Keratinocyte (primary cell): ENCODE measurements at regions not wholly inside any gene's neighbourhood (a gene's known extent, or its start where the extent isn't known, plus 50 kb on each side); places are given as distances from the start of the nearest gene placed in this dataset.

Experiments
- CTCF ChIP-seq, 3 experiments: IDR thresholded peaks in 1 of 3; conservative IDR thresholded peaks in 1 of 3; optimal IDR thresholded peaks in 1 of 3; 2 replicates in 2 of 3; 3 replicates in 1 of 3; pipeline versions ENCODE3 to v1.5.1; 2011; ENCODE audit warnings: low read length in 3 of 3, mild to moderate bottlenecking in 3 of 3, moderate library complexity in 2 of 3, control low read depth in 1 of 3, inconsistent platforms in 1 of 3; ENCODE audit not compliant: insufficient read depth in 2 of 3; ENCODE audit errors: extremely low read depth in 1 of 3
- EZH2 ChIP-seq: IDR thresholded peaks from one replicate; pipeline ENCODE4 v1.6.1; 2012; ENCODE audit warnings: inconsistent platforms, mild to moderate bottlenecking, low read length, moderate library complexity

GRCh38 chr22:49373289-49373666 lies 454.4 kb downstream of the BRD1 start:
- TF ChIP-seq CTCF (optimal IDR thresholded peaks at IDR 0.05 in 1 of 3, IDR thresholded peaks at IDR 0.05 in 1 of 3, conservative IDR thresholded peaks at IDR 0.05 in 1 of 3; ENCODE audit: extremely low read depth in 1 of 3, insufficient read depth in 2 of 3, low read length in 3 of 3) = no peak
- no peak for TF ChIP-seq EZH2
